ENCODE measurements at regions not wholly inside any gene's neighbourhood (a gene's known extent, or its start where the extent isn't known, plus 50 kb on each side); places are given as distances from the start of the nearest gene placed in this dataset.

DNA sequence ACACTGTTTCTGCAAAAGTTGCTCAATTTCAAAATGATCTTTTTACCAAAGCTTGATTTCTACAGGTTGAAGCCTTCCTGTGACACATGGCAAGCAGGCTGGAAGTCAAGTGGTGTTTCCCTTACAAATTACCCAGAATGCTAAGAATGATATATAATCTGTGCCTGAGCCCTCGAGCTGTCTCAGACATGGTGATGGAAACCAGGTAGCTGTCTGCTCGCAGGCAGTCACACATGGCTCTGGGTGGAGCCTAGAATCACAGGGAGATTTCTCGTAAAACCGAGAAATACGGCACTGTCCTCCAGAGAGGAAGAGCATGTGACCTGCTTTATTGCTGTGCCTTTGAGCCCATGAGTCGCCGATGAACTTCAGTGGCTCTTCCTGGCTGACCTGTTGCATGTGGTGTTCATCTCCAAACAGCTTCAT is 392.9 kb downstream of the ZNF521 start:
- TF ChIP-seq, protein P1, sequence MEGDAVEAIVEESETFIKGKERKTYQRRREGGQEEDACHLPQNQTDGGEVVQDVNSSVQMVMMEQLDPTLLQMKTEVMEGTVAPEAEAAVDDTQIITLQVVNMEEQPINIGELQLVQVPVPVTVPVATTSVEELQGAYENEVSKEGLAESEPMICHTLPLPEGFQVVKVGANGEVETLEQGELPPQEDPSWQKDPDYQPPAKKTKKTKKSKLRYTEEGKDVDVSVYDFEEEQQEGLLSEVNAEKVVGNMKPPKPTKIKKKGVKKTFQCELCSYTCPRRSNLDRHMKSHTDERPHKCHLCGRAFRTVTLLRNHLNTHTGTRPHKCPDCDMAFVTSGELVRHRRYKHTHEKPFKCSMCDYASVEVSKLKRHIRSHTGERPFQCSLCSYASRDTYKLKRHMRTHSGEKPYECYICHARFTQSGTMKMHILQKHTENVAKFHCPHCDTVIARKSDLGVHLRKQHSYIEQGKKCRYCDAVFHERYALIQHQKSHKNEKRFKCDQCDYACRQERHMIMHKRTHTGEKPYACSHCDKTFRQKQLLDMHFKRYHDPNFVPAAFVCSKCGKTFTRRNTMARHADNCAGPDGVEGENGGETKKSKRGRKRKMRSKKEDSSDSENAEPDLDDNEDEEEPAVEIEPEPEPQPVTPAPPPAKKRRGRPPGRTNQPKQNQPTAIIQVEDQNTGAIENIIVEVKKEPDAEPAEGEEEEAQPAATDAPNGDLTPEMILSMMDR (IDR thresholded peaks at IDR 0.05), result no peak
- TF ChIP-seq EP300 (IDR thresholded peaks at IDR 0.05), result no peak
